Stromal cell of bone marrow (primary cell): ENCODE measurements at regions not wholly inside any gene's neighbourhood (a gene's known extent, or its start where the extent isn't known, plus 50 kb on each side); places are given as distances from the start of the nearest gene placed in this dataset.
"Not testable (repeated sequence)": the region's sequence is repeated elsewhere in the genome, so short reads cannot be mapped to it uniquely, and the experiment has no call there.

ENCODE experiments used
- DNase-seq: peaks from one replicate; pipeline ENCODE4 v3.0.0-alpha.2; 2012; ENCODE audit warnings: low read depth

- DNase-seq: no peak
Measured at GRCh38 chr16:51255349-51255972, 104.4 kb upstream of the SALL1 start.

DNA sequence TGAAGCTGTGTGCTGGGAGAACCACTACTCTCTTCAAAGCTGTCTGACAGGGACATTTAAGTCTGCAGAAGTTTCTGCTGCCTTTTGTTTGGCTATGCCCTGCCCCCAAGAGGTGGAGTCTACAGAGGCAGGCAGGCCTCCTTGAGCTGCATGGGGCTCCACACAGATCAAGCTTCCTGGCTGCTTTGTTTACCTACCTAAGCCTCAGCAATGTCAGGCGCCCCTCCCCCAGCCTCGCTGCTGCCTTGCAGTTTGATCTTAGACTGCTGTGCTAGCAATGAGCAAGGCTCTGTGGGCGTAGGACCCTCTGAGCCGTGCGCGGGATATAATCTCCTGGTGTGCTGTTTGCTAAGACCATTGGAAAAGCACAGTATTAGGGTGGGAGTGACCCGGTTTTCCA lies 103.3 kb upstream of the SALL1 start:
- DNase-seq: not testable (repeated sequence)

- DNase-seq: no peak
Measured at GRCh38 chr16:51248217-51248616, 97.1 kb upstream of the SALL1 start.

DNA sequence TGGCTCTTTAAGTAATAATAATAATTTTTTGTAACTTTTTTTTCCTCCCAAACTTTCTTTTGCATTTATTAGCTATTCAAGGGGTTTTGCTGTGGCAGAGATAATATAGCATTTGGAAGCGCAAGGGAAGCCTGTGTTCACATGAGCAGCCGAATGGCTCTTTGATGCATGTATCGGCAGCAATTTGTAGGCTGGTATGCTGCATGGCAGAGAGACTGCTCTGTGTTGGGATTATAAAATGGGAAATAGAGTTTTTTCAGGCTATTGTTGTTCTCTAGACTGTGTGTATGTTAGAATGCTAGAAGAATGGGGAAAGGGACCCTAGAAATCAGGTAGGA lies 94.6 kb upstream of the SALL1 start:
- DNase-seq: no peak

DNA sequence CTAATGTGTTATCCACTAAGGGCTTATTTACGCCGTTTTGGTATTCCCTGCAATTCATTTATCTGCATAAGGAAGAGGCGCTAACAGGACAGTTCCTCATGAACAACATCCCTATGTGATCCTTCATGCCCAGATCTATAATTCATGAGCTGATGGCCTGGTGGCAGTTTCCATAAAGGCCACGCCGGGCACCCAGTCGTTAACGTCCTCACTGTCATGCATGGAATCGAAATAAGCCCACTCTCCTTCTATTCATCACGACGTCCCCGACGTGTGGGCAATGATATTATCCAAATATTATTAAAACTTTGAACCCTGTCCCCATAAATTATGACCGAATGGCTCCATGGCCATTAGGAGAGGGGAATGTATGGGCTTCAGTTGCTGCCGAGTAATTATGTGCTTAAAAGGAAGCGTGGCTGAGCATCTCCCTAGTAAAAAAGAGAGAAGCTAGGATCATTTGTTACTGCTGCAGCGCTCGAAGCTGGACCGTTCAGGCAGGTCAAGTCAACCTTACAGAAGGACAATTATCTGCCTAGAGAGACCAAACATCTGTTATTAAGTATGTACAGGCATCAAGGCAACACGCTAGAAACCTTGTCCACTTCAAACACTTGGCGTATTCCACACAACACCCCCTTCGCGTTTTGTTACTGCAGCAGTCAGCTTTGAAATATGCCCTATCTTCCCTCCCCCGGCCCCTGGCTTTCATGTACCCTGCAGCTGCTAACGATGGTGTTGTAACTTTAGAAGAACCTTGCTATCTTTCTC lies 94.0 kb upstream of the SALL1 start:
- DNase-seq: no peak

GRCh38 chr16:51243936-51244436 lies 92.9 kb upstream of the SALL1 start:
- DNase-seq: no peak

DNA sequence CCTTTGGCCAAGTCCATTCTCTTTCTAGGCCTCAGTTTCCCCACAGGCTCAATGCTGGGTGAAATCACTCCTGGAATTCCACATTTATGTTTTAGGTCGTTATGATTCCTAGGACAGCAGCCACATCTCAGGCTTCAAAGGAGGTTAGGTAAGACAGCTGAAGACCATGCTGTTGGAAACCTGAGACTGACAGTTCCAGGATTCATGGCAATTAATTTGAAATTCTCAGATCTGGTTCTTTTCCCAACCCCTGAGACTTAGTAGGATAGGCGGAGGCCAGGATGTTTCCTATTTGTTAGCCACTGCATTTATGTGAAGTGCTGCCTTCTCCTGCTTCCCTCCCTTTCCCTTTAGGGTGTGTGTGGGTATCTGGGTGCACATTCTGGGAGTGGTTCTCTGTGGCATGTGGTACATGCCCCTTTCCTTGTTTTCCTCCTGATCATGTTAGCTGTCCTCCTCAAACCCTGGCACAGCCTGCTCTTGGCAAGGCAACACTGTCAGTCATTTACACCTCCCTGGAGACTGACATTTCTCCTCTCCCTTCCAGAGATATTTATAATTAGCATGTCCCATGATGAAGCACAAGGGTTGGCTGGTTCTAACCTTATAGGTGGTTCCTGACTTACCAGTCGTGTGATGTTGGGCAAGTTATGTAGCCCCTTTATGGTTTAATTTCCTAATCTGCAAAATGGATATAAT lies 91.4 kb upstream of the SALL1 start:
- no peak for DNase-seq

- DNase-seq: no peak
Measured at GRCh38 chr16:51239196-51239595, 88.1 kb upstream of the SALL1 start.

- DNase-seq: no peak
Measured at GRCh38 chr16:51237861-51238378, 86.8 kb upstream of the SALL1 start.

DNA sequence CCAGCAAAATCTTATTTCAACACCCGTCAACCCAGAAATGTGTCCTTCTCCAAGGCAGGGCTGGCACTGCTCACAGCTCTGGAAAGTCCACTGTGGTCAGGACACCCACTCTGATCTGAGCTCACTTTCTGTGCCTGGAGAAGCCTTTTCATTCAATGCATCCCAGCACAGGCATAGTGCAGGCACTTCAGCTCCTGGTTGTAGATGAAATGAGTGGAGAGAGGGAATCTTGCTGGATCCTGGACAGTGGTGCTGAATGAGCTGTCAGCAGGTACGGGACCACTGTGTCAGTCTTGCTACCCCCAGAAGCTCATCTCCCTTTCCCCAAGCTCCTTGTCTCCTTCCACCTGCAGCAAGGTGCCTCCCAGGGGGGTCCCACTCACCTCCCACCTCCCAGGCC lies 86.1 kb upstream of the SALL1 start:
- no peak for DNase-seq

DNA sequence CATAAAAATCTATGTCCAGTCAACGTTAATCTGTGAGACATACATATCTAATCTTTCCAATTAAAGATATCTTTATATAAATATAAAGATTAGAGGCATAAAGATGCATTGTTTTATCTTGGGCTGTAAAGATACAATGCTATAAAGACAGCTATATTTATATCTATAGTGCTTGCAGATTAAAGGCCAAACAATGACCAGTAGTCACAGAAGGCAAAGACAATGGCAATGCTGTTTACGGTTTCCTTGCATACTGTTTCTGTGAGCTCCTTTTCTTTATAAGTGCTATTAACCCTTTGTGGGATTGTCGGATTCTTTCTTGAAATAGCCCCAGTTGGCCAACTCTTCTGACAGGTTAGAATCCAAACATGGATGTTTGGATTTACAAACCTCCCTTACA lies 85.5 kb upstream of the SALL1 start:
- no peak for DNase-seq

GRCh38 chr16:51231702-51232101 lies 80.6 kb upstream of the SALL1 start:
- DNase-seq: no peak

GRCh38 chr16:51230035-51230434 lies 79.0 kb upstream of the SALL1 start:
- DNase-seq: not testable (repeated sequence)

DNA sequence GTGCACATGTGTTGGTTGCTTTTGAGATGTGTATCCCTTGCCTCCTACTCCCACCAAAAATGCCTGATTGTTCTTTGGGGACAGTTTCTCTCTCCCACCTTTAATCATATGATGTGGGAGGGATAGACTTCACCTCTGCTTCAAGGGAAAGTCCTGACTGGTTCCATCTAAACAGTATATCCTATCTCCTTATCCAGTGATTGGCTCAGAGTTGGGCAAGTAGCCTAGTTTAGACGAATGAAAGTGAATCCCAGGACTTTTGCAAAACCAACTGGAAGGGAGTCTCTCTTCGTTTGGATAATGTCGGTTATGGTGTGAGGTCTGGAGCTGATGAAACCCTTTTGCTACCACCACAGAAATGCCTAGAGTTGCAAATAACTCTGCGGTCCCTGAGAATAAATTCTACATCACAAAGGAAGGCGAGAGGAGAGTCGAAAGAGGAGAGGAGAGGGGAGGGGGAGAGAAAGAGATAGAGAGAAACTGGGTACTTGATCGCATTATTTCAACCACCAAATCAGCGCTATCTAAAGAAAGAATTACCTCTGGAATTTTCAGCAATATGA lies 77.1 kb upstream of the SALL1 start:
- DNase-seq: no peak

DNA sequence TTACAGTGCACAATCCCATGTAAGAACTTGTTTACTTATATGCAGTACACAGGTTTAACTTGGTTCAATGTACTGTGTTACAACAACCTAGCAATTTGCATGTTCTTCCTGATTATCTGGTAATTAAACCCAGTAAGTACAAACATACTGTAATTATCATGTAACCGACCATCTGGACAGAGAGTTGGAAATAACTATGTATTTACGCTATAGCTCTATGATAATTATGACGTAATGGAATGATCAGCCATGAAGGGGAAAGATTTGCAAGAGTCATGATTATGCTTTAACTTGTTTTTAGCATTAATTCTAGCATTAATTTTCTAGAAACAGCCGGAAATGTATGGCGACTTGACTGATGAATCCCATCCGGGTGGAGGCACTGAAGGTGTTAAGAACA lies 74.8 kb upstream of the SALL1 start:
- DNase-seq: no peak

DNA sequence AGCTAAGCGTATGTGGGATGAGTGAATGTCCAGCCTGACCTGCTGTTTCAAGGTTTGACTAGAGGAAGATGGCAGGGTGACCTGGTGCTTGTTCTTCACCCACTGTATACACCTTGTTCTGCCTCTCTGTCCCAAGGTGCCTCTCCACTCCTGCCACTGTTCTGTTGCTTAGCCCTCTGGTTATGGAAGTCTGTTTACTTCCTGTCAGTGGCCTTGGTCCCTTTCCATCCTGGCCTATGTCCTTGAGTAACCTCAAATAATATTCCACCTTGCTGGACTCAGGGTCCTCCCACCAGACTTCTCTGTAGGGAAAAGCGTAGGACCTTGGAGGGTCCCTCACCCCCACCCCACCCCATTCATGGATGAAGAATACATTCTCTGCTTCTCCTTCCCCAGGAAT lies 73.2 kb upstream of the SALL1 start:
- no peak for DNase-seq

GRCh38 chr16:51222016-51222415 lies 70.9 kb upstream of the SALL1 start:
- DNase-seq: no peak

DNA sequence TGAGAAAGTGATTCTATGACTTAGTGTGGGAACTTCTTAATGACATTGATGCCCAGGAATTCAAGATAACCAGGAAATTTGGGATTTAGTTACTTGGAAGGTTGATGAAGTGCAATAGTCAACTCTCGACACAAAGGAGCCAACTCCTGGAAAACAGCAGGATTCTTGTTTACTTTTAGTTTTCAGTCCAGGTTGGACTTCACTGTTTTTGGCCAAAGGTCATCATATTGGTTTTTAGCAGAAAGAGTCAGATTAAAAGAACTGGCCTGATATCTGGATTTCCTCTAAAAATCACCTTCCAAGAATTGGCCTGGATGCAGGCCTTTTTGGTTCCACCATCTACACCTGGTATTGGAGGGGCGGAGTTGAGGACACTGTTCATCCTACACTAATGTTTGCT lies 60.1 kb upstream of the SALL1 start:
- no peak for DNase-seq

- DNase-seq: no peak
Measured at GRCh38 chr16:51210087-51210486, 59.0 kb upstream of the SALL1 start.

- no peak for DNase-seq
Measured at GRCh38 chr16:51201604-51202003, 50.5 kb upstream of the SALL1 start.
